ENCODE measurements at regions not wholly inside any gene's neighbourhood (a gene's known extent, or its start where the extent isn't known, plus 50 kb on each side); places are given as distances from the start of the nearest gene placed in this dataset.

DNA sequence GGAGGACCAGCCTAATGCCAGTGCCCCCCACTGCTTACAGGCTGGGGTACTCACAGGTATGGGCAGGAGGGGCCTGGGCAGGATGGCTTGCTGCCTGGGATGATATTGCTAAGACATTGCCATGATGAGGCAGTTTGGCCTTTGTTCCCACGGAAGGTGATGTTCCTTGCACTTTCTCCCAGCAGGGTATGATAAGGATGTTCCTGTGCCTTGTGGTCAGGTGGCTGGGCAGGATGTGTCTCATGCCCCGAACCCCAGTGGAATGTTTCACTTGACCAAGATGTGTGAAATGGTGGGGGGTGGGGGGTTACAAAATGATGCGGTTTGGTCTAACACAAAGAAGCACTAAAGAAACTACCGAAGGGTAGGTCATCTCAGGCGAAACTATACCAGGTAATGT lies 337.8 kb upstream of the ZFHX3 start:
- no peak for DNase-seq

DNA sequence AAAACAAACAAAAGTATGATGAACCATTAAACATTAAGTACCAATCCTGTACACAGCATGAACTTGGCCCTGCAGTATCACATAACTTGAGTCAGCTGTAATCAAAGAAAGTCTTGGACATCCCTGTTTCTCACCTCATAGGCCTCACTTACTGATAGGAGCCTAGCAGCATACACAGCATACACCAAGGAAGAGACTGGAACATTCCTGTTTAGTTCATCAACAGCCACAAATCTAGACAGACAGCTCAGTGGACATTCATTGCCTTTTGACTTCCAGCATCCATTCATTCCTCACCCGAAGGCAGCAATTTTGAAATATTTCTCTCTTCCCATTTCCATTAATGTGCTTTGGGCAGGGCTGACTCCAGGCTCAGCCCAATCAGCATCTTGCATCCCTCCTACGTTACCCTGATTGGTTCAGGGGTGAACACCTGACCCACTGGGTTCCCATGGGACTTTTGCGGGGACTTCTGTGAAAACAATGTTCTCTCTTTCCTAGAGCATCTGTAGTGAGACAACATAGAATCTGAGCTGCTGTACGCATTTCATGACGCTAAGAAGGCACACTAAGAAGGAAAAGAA lies 336.7 kb upstream of the ZFHX3 start:
- DNase-seq, result no peak

DNA sequence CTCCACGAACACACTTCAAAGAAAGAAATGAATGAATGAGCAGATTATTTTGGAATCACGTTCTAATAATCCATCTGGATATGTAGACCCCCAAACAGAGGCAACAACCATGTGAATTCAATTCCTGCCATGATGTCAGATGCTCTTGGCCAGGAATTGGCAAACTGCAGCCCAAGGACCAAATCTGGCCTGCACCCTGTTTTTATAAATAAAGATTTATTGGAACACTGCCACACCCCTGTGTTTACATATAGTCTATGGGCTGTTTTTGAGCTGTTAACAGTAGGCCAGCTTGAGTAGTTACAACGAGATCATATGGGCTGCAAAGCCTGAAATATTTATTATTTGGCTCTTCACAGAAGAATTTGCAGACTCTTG lies 336.0 kb upstream of the ZFHX3 start:
- no peak for DNase-seq

GRCh38 chr16:73383195-73383987 lies 335.5 kb upstream of the ZFHX3 start:
- DNase-seq, result no peak

DNA sequence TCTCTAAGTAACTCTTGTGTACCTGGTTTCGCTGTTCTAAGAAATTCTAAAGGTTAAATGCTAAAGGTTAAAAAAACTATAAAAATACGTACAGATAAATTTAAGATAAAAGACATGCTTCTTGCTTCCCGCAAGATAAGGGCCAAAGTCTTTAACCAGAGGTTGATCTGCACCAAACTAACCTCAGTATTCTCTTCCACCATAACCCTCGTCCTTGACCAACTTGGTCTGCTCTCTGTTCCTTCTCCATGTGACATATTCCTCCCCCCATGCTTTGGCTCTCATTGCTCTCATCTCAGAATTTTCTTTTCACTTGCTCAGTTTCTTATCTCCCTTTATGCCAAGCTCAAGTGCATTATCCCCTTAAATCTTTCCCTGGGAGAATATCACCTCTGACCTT lies 330.5 kb upstream of the ZFHX3 start:
- DNase-seq, result no peak

DNA sequence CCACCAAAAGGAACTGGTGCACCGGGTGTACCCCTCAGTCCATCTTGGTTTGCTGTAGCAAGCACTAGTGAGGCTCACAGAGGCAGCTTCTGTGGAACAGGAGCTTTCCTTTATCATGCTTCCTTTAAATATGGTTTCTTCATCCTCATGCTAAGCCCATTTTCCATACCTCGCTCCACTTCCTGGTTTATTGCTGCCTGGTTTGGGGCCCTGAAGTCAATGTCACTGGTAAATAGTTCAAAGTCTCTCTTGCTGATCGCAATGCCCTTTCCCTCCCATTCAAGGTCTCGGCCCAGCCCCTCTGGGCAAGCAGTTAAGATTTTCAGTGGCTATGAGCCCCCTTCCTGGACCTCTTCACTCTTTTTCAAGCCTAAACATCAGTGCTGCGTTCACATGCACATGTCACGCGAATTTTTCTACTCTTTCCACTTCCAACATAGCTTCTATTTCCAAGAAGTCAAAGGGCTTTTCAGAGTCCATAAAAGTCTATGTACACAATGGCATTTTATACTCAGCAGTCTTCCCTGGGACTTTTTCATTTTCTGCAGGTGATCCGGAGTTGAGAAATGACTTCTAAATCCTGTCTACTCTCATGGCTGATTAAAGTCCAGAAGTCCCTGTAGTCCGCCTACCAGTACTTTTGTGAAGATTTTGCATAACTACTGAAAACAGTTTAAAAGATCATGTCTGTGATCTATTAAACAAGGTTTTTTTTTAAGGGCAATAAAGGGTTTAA lies 323.8 kb upstream of the ZFHX3 start:
- no peak for DNase-seq

GRCh38 chr16:73369851-73370250 lies 321.9 kb upstream of the ZFHX3 start:
- no peak for DNase-seq

GRCh38 chr16:73368715-73369114 lies 320.8 kb upstream of the ZFHX3 start:
- DNase-seq, result no peak

GRCh38 chr16:73365016-73365551 lies 317.2 kb upstream of the ZFHX3 start:
- peak; percentile 61 for DNase-seq

- DNase-seq, result no peak
These were observed 316.5 kb upstream of the ZFHX3 start for GRCh38 chr16:73364413-73364812.

DNA sequence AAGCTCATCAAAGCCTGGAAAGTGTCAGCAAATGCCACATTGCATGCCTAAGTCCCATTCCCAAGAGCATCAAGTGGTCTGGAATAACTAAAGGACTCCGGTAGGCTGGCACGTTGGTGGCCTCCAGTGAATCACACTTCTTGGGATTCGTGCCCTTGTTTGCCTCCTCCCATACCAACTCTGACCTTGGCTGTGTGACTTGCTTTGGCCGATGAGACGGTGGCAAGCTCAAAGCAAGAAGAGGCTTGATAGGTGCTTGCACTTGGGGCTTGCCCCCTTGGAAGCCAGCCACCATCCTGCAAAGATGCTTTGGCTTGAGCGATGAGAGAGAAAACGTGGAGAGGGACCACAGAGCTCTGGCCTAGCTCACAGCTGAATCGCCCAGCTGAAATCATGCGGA lies 313.1 kb upstream of the ZFHX3 start:
- no peak for DNase-seq

GRCh38 chr16:73356401-73357079 lies 308.6 kb upstream of the ZFHX3 start:
- no peak for DNase-seq

DNA sequence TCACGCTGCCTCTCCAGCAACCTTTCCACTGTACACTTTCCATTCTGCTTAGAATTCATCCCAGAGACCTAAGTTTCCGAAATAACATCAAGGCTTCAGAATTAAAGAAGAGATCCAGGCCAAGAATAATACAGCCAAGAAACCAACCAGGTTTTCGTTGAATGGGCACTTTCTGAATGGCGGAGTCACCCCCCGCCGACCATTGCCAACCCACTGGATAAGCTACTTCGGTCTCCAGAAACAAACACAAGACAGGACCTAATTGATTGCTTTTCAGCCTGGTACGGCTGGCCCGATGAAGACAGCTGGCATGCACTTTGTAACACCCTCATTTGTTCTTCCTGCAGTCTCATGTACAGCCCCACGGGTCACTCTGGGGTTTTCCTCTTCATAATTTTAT lies 308.1 kb upstream of the ZFHX3 start:
- DNase-seq, result no peak

DNA sequence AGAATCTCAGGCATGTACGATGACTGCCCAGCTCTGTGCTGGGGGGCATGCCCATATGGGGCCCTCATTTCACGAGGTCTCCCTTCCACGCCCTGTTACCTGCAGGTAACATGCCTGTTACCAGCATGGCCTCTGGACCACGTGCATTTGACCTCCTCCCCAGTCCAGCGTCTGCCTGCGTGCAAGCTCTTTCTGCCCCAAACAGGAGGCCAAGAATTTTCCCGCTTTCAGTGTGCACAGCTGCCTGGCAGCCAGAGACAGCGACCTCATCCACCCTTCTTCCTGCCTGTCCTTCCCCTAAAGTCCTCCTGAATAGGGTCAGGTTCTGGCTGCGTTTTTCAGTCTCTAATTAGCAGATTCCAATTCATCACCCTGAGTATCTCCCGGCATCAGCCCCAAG lies 306.5 kb upstream of the ZFHX3 start:
- no peak for DNase-seq

DNA sequence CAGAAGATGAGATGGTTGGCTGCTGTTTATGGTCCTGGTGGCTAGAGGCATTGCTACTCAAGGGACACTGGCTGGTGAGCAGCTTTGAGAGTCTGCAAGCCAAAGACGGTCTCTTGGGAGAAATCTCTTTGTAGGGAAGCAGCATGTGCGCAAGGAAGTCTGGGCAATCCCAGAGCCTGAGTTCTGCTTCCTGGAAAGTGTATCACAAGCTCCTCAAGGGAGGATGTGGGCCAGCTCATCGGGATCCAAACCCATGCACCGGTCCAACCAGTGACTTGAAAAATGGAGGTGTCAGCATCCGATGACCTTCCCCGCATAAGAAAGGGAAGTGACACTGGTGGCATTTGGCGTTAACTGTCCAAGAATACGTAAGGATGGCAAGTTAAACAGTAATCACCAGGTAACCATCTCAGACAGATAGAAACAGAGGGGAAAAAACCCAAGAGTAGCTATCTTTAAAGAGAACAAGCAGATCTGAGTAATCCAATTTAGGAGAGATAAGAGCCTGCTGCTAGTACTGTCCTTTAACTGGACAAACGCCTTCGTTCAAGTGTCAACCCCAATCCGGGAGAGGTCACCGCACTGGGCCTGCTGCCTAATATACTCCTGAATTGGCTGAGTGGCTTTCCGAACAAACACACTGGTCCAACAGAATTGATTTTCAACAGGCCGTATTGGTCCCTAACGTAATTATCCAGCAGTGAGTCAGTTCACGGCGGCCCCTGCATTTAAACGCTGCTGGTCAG lies 303.0 kb upstream of the ZFHX3 start:
- DNase-seq, result no peak

DNA sequence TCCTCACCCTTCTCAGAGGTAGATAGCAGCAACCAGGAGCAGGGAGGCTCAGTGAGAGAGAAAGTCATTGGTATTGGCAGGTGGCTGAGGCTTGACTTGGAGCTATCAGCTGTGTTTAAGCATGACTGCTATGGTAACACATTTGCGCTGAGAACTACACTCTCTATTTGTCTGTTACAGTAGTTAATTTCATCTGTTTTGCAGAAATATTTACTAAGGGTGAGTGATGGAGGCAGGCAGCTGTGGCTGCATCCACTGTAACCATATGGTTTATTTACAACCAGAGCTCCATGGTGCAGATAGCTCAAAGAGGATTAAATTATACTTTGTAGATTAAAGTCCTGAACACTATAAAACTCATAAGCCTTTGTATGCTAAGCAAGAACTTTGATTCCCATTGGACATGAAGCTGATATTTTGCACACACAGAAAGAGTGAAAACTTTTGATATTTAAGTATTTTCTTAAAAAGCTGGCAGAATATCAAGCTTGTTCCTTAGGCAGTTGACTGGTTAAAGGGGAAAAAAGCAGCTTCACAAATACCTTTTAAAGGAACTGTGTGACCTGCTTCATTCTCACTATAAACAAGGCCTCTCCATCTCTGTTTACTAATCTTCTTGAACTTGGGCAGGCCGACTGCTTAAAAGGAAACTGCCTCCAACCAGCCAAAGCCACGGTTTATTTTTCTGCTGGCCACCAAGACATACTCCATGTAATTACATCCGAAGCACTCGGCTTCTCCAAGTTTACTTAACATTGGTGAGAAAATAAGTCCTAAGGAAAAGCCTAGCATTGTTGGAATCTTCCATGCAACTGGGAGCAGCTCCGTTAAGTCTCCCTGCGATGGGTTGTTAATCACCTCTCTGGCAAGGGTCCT lies 299.8 kb upstream of the ZFHX3 start:
- no peak for DNase-seq

DNA sequence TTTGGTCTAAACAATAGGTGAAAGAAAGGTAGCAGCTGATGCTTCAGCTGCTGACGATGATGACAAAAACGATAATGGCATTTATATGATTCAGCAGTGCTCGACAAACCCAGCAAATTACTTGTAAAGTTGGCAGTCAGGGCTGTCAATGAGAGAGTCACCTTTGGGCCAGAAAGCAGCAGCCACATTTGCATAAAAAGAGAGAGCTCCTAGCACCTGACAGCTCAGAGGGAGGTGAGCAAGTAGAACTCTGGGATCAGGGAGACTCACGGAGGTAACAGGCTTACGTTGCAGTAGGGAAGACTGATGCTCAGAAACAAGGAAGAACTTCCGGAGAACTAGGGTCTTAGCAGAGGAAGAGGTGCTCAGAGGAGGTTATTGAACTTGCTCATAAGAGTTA lies 291.9 kb upstream of the ZFHX3 start:
- no peak for DNase-seq

DNA sequence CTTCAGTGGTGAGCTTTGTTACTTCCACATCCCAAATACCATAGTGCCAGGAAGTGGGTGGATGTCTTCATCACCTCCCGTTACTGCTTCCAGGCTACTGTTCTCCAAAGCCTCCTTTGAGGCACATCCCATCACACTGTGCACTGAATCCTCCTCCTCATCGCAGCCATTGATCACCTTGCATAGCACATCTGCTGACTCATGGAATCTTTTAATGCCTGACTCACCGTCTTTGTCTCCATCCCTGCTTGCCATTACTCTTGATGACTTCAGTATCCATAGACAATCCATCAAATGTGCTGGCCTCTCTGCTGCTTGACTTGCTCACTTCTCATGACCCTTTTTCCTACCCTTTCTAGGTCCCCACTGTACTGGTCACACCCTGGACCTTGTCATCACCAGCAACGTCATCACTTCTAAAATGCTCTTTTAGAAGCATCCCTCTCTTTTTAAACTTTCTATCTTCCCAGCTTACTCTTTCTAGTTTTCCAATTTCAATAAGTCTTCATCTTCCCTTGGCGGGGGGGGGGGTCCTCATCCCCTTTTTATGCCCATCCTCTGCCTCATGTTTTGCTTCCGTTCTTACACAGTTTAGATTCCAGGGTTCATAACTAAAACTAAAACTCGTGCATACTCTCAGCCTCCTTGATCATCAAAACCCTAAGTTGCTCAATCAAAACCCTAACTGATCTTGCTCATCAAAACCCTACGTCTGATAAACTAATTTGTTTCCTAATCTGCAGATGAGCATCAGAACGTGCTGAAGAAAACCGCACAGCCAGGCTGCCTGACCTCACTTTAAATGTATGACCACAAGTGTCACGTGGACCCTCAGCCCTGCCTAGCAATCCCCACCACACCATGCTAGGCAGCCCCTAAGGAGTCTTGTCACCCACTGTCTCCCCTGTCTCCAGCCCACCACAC lies 289.7 kb upstream of the ZFHX3 start:
- no peak for DNase-seq

DNA sequence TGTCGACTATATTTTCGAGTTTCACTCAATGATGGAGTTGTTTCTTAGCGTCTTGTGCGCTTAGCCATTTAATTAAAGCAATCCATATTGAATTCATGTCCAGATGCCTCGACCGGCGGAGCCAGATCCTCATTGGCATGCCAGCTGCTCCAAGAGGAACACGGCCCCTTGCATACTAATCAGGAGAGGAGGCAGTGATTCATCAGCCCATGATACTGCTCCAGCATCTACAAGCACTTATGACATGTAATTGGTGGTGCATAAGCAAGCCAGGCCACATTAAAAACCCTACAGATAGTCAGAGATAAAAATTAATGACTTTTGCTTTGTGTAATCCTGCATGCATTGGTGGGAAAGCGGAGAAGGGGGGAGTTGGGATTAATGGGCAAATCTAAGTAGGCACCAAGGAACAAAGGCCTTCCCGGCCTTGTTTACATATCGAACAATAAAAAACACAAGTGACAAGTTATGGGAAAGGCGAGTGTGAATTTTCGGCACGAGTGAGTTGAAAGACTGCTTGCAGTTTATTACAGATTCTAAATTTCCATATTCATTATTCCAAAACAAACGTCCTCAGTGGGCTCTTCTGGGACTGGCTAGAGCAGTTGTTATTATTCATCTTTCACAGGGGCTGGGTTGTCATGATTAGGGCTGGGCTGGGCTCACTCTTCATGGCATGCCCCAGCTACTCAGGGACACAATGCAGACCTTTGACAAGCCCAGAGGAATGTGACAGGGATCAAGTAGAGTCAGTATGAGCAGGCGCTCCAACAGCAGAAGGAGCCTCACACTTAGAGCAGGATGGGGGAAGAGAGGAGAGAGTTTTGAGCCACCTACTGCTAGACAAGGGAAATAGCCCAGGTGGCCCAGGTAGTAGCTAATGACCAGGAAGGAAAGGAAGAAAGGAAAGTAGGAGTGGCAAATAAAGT lies 281.7 kb upstream of the ZFHX3 start:
- no peak for DNase-seq

All from right forelimb (tissue), 1 donor.